ENCODE measurements at regions not wholly inside any gene's neighbourhood (a gene's known extent, or its start where the extent isn't known, plus 50 kb on each side); places are given as distances from the start of the nearest gene placed in this dataset.

- no peak for DNase-seq (ENCODE audit: low spot score in 2 of 2)
- no peak for TF ChIP-seq CTCF (IDR thresholded peaks at IDR 0.05)
- no peak for TF ChIP-seq POLR2A (IDR thresholded peaks at IDR 0.05)
- no peak overlapping the region for H3K4me3 ChIP-seq (ENCODE audit: low read depth, poor library complexity, severe bottlenecking)
- intact Hi-C loops (cut with DNase I; ENCODE audit: low total_unique reads): no loop called here
Observed at GRCh38 chr10:105605918-105606317, 964.8 kb downstream of the SORCS3 start.

- intact Hi-C loops (cut with DNase I; ENCODE audit: low total_unique reads): no loop called here
- no peak for TF ChIP-seq POLR2A (IDR thresholded peaks at IDR 0.05)
- TF ChIP-seq CTCF (IDR thresholded peaks at IDR 0.05): no peak
Observed at GRCh38 chr10:105605104-105605503, 964.0 kb downstream of the SORCS3 start.

GRCh38 chr10:105598207-105598606, 957.1 kb downstream of the SORCS3 start:
- intact Hi-C loops (cut with DNase I; ENCODE audit: low total_unique reads): no loop called here
- no peak for DNase-seq (ENCODE audit: low spot score in 2 of 2)
- WGBS, 2 donors: 33 to 59% methylated on average over 1 of the region's 1 CpG
- TF ChIP-seq CTCF (IDR thresholded peaks at IDR 0.05) (no peak), POLR2A (IDR thresholded peaks at IDR 0.05) (no peak)
- H3K4me3 ChIP-seq (ENCODE audit: low read depth, poor library complexity, severe bottlenecking): no peak overlapping the region

More at GRCh38 chr10:105605104-105605503, 964.0 kb downstream of the SORCS3 start:
- no peak for DNase-seq (ENCODE audit: low spot score in 2 of 2)
- WGBS, 2 donors: 77 to 84% methylated on average over 3 of the region's 3 CpGs
- no peak overlapping the region for H3K4me3 ChIP-seq (ENCODE audit: low read depth, poor library complexity, severe bottlenecking)

GRCh38 chr10:105597312-105597711, 956.2 kb downstream of the SORCS3 start:
- no peak overlapping the region for H3K4me3 ChIP-seq (ENCODE audit: low read depth, poor library complexity, severe bottlenecking)
- no peak for DNase-seq (ENCODE audit: low spot score in 2 of 2)
- 50 to 53% methylated on average over 1 of the region's 1 CpG for WGBS, 2 donors
- TF ChIP-seq CTCF (IDR thresholded peaks at IDR 0.05): no peak
- TF ChIP-seq POLR2A (IDR thresholded peaks at IDR 0.05): no peak
- intact Hi-C loops (cut with DNase I; ENCODE audit: low total_unique reads): no loop called here

DNA sequence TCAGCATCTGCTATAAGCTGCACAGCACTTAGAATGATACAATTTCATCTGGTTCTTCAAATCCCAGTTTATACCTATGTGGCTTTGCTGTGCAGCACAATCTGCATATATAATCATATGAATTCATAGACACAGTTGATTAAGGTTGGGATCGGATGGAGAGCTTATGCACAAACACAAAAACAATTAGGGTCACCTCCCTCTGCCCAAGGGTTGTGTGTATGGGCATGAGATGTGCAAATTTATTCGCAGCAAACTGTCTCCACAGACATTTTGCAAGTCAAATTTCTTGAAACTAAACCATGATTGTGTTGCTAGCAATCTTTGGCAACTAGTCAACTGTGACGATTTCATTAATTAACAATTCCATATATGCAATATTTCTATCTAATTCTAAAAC, 955.7 kb downstream of the SORCS3 start:
- intact Hi-C loops (cut with DNase I; ENCODE audit: low total_unique reads): no loop called here
- TF ChIP-seq POLR2A (IDR thresholded peaks at IDR 0.05) (no peak), CTCF (IDR thresholded peaks at IDR 0.05) (no peak)
- WGBS, 2 donors: 69% methylated on average over 3 of the region's 3 CpGs
- H3K4me3 ChIP-seq (ENCODE audit: low read depth, poor library complexity, severe bottlenecking): no peak overlapping the region
- no peak for DNase-seq (ENCODE audit: low spot score in 2 of 2)

- no peak for DNase-seq (ENCODE audit: low spot score in 2 of 2)
- 82 to 83% methylated on average over 2 of the region's 2 CpGs for WGBS, 2 donors
- no peak overlapping the region for H3K4me3 ChIP-seq (ENCODE audit: low read depth, poor library complexity, severe bottlenecking)
- TF ChIP-seq CTCF (IDR thresholded peaks at IDR 0.05) (no peak), POLR2A (IDR thresholded peaks at IDR 0.05) (no peak)
- intact Hi-C loops (cut with DNase I; ENCODE audit: low total_unique reads): no loop called here
Observed at GRCh38 chr10:105594296-105594695, 953.2 kb downstream of the SORCS3 start.

Data from lower leg skin (tissue), 4 donors.